Peyer's patch (tissue), 4 donors: ENCODE measurements at regions not wholly inside any gene's neighbourhood (a gene's known extent, or its start where the extent isn't known, plus 50 kb on each side); places are given as distances from the start of the nearest gene placed in this dataset.

Experiments
- DNase-seq, 3 donors: peaks; one replicate each; pipeline ENCODE4 v3.0.0-alpha.2; 2017 to 2019
- H3K27ac ChIP-seq, 4 donors: fragments of 200-600 bp; sonication (generic); one replicate each; pipeline ENCODE4 v1.5.1; 2016 to 2019
- H3K27me3 ChIP-seq, 2 donors: fragments of 200-600 bp; sonication (generic); one replicate each; pipeline ENCODE4 v1.5.1; 2019
- H3K36me3 ChIP-seq, 3 donors: fragments of 200-600 bp; sonication (generic); one replicate each; pipeline ENCODE4 v1.5.1; 2016 to 2019
- H3K4me1 ChIP-seq, 4 donors: fragments of 200-600 bp; sonication (generic); one replicate each; pipeline ENCODE4 v1.5.1; 2016 to 2019
- H3K4me3 ChIP-seq, 4 donors: fragments of 200-600 bp; sonication (generic); 1 replicate in 3 of 4; 2 replicates in 1 of 4; pipeline ENCODE4 v1.5.1; 2016 to 2019; ENCODE audit warnings: mild to moderate bottlenecking in 1 of 4
- H3K9me3 ChIP-seq, 4 donors: fragments of 200-600 bp; sonication (generic); one replicate each; pipeline ENCODE4 v1.5.1; 2016 to 2019; ENCODE audit warnings: mild to moderate bottlenecking in 1 of 4
- POLR2A ChIP-seq, 2 donors: fragments of 450-650 bp; IDR thresholded peaks; one replicate each; pipeline ENCODE4 v1.5.1; 2017; ENCODE audit warnings: antibody characterized with exemption in 2 of 2, mild to moderate bottlenecking in 2 of 2, moderate library complexity in 2 of 2
- TF ChIP-seq, protein P1 (sequence below), 6 experiments: fragments of 450-650 bp in 4 of 6; fragments of 200-600 bp in 2 of 6; sonication (generic) in 1 of 6; IDR thresholded peaks; one replicate each; pipeline ENCODE4 v1.5.1; 2017 to 2019; ENCODE audit warnings: antibody characterized with exemption in 6 of 6, mild to moderate bottlenecking in 3 of 6, moderate library complexity in 1 of 6

- Histone ChIP-seq H3K36me3 (no peaks in the 10 kb centered on the region), H3K4me3 (no peak overlapping the region), H3K4me1 (no peaks in the 10 kb centered on the region), H3K27ac (no peak overlapping the region), H3K27me3 (no peaks in the 10 kb centered on the region), H3K9me3 (no peaks in the 10 kb centered on the region)
- DNase-seq: no peak
- TF ChIP-seq, protein P1, sequence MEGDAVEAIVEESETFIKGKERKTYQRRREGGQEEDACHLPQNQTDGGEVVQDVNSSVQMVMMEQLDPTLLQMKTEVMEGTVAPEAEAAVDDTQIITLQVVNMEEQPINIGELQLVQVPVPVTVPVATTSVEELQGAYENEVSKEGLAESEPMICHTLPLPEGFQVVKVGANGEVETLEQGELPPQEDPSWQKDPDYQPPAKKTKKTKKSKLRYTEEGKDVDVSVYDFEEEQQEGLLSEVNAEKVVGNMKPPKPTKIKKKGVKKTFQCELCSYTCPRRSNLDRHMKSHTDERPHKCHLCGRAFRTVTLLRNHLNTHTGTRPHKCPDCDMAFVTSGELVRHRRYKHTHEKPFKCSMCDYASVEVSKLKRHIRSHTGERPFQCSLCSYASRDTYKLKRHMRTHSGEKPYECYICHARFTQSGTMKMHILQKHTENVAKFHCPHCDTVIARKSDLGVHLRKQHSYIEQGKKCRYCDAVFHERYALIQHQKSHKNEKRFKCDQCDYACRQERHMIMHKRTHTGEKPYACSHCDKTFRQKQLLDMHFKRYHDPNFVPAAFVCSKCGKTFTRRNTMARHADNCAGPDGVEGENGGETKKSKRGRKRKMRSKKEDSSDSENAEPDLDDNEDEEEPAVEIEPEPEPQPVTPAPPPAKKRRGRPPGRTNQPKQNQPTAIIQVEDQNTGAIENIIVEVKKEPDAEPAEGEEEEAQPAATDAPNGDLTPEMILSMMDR (IDR thresholded peaks at IDR 0.05): no peak
- TF ChIP-seq POLR2A (IDR thresholded peaks at IDR 0.05): no peak
These were observed 1125.6 kb downstream of the BCL11B start for GRCh38 chr14:98146416-98146815.

GRCh38 chr14:98154254-98154653, 1117.7 kb downstream of the BCL11B start:
- no peak overlapping the region for H3K27ac ChIP-seq
- H3K27me3 ChIP-seq: no peaks in the 10 kb centered on the region
- no peak for DNase-seq
- no peak for TF ChIP-seq POLR2A (IDR thresholded peaks at IDR 0.05)
- TF ChIP-seq, protein P1 (IDR thresholded peaks at IDR 0.05): no peak
- H3K9me3 ChIP-seq: no peaks in the 10 kb centered on the region
- H3K4me1 ChIP-seq: no peaks in the 10 kb centered on the region
- H3K4me3 ChIP-seq: no peak overlapping the region
- H3K36me3 ChIP-seq: no peaks in the 10 kb centered on the region

DNA sequence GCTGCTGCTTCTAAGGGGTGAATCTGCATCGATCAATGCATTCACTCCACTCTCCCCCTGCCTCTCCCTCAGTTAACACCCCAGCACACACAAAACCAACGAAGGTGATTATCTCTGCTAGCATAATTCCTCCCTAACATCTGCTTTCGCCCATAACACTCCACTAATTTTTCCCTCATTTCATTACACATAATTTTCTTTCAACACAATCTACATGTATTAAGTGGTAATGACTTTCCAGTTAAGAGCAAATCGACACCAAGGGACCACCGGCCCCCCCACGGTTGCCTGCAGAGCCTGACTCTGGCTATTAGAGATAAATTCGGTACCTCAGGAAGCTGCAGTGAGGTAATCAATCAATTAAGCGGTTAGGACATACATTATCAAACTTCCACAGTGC, 1115.6 kb downstream of the BCL11B start:
- H3K9me3 ChIP-seq: no peaks in the 10 kb centered on the region
- TF ChIP-seq POLR2A (IDR thresholded peaks at IDR 0.05): no peak
- TF ChIP-seq, protein P1 (IDR thresholded peaks at IDR 0.05): no peak
- no peaks in the 10 kb centered on the region for H3K27me3 ChIP-seq

DNA sequence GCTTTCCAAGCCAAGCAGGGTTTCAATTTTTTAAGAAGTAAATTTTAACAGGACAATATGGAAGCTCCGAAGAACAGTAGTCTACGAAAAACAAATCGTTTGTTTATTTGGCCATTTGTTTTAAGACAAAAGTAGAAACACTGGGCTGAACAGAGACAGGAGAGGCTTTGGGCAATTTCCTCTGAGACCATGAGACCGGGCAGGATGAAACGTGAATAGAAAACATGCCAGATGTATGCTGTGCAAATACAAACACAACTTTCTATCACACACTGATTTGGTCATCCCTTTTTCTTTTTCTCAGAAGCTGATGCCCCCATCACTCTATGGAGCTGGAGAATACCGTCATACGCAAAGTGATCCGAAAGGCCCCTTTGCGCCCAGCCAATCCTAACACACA, 1111.1 kb downstream of the BCL11B start:
- Histone ChIP-seq H3K27ac (no peak overlapping the region), H3K36me3 (no peaks in the 10 kb centered on the region), H3K4me3 (no peak overlapping the region), H3K4me1 (no peaks in the 10 kb centered on the region), H3K9me3 (no peaks in the 10 kb centered on the region), H3K27me3 (no peaks in the 10 kb centered on the region)
- TF ChIP-seq, protein P1 (IDR thresholded peaks at IDR 0.05): no peak
- no peak for TF ChIP-seq POLR2A (IDR thresholded peaks at IDR 0.05)
- DNase-seq: no peak

More for the DNA sequence above, 1115.6 kb downstream of the BCL11B start:
- Histone ChIP-seq H3K4me3 (no peak overlapping the region), H3K4me1 (no peaks in the 10 kb centered on the region), H3K27ac (no peak overlapping the region), H3K36me3 (no peaks in the 10 kb centered on the region)
- DNase-seq: no peak

DNA sequence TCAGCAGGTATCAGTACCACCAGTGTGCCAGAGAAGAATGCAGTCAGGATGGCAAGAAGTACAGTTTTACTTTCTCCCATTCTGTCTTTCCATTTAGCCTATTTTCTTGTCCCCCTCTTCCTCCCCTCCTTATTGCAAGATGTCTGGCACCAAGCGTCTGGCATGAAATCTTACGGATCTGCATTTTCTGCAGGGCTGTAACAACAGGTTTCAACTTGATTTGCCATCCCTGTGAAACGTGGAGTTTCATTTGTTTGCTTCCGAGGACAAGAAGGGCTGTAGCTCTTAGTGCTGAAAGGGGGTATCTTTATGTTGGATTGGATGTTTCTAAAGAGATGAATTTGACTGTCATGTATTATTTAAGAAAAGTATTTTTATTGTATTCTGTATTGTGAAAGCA, 1110.6 kb downstream of the BCL11B start:
- DNase-seq: no peak
- H3K4me3 ChIP-seq: no peak overlapping the region
- TF ChIP-seq, protein P1 (IDR thresholded peaks at IDR 0.05): no peak
- no peak for TF ChIP-seq POLR2A (IDR thresholded peaks at IDR 0.05)
- no peaks in the 10 kb centered on the region for H3K4me1 ChIP-seq
- no peak overlapping the region for H3K27ac ChIP-seq
- H3K36me3 ChIP-seq: no peaks in the 10 kb centered on the region
- H3K9me3 ChIP-seq: no peaks in the 10 kb centered on the region
- H3K27me3 ChIP-seq: no peaks in the 10 kb centered on the region
